GM12875 (cell line): ENCODE measurements at regions not wholly inside any gene's neighbourhood (a gene's known extent, or its start where the extent isn't known, plus 50 kb on each side); places are given as distances from the start of the nearest gene placed in this dataset.

ENCODE experiments used
- H3K4me3 ChIP-seq: one replicate; pipeline ENCODE4 v1.5.1; 2011; ENCODE audit warnings: low read depth, low read length, control low read depth
- CTCF ChIP-seq: IDR thresholded peaks from 2 replicates; pipeline ENCODE4 v1.5.1; 2011; ENCODE audit warnings: low read depth, mild to moderate bottlenecking, control low read depth, inconsistent platforms, low read length, moderate library complexity, borderline replicate concordance; ENCODE audit not compliant: insufficient read depth

DNA sequence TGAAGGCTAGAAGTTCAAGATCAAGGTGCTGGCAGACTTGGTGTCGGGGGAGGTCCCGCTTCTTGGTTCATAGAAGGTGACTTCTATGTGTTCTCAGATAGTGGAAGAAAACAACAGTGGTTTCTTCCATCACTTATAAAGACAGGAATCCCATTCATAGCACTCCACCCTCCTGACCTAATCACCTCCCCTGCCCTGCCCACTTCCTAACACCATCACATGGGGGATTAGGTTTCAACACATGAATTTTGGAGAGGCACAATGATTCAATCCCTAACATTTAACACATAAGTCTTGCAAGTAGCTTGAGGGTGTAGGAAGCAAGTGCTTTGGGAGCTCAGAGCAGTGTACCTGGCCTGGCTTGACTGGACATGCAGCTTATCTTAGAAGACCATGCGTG is 142.8 kb upstream of the TSHZ3 start:
- no peak for TF ChIP-seq CTCF
- H3K4me3 ChIP-seq: no peak overlapping the region

DNA sequence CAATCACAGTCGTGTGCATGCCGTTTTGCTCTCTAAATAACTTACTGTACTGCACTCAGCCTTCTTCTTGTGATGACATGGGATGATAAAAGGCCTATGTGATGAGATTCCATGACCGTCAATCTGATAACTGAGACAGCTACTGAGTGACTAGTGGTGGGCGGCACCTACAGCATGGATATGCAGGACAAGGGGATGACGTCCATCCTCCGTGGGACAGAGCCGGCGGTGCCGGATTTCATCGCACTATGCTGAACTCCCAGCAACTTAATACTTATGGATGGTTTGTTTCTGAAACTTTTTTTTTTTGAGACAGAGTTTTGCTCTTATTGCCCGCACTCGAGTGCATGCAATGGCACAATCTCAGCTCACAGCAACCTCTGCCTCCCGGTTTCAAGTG is 146.8 kb upstream of the TSHZ3 start:
- TF ChIP-seq CTCF: no peak
- no peak overlapping the region for H3K4me3 ChIP-seq

GRCh38 chr19:31497709-31498108 is 148.5 kb upstream of the TSHZ3 start:
- no peak for TF ChIP-seq CTCF
- no peak overlapping the region for H3K4me3 ChIP-seq

DNA sequence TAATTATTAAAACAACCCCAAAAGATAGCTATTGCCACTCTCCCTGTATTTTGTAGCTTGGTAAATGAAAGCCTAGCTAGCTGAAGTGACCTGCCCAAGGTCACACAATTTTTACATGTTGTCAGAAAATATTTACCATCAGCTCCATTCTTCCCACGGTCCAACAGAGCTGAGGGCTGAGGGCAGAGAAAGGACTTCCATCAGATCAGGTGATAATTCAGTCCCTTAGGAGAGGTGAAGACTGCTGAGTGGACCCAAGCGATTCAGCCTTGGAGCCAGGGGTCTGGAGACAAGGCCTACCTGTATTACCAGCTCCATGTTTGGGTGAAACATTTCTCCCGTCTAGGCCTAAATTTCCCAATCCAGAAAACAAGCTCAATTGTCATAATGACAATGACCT is 149.5 kb upstream of the TSHZ3 start:
- no peak for TF ChIP-seq CTCF
- H3K4me3 ChIP-seq: no peak overlapping the region

DNA sequence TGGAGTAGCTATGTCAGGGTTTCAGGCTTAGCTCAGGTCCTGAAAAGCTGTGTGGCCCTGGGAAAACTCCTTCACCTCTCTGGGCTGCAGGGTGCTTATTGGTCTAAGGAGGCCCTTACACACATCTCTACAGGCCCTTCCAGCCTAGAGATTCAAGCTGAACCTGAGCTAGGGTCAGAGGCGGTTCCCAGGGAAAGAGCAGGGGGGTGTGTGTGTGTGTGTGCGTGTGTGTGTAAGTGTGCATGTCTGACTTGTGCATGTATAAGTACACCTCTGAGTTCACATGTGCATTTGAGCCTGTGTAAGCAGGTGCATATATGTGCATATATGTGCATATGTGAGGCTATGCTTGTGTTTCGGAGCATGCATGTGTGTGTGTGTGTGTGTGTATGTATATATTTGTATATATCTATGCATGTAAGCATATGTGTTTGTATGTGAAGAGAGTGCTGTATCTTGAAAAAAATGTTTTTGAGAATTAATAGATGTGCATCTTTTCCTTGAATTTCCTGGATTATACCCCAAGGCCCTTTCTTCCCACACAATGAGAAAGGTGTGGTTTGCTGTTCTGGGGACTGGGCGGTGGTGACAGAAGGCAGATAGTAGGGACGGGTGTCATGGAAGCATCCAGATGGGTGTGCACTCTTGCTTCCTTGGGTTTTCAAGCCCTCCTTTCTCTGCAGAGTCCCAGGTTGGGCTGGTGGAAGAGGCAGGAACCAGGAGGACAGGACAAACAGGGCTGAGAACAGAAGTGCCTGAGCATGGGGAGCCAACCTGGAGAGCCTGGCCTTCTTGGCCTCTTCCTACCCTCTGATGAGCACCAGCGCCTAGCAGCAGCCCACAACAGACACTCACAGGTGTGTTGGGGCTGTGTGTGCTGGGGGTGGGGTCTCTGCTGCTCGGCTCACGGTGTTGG is 150.3 kb upstream of the TSHZ3 start:
- TF ChIP-seq CTCF: no peak
- no peak overlapping the region for H3K4me3 ChIP-seq

DNA sequence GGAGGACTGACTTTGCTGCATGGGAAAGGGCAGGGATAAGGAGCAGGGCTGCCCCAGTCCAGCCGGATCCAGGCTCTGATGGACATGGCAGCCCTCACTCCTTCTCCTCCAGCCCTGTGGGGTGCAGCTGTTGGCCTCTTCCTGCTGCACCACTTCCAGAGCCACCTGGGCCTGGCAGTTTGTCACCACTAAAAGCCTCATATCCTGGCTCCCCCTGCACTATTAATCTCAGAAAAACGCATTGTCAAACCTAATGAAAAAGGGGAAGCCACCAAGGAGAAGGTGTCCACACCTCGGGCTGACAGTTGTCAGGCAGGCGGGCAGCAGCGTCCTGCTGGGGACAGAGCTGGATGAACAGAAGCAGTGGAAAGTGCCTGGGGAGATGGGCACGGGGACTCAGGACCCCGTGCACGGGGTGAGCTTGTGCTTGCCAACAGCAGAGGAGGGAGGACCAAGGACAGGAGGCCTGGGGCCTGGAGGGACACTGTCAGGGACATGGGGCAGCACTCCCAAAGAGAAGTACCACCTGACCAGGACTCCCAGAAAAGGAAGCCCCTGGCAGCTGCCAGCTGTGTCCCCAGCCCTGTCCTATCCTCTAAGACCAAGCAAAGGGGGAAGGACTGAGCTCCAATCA is 151.1 kb upstream of the TSHZ3 start:
- no peak for TF ChIP-seq CTCF
- no peak overlapping the region for H3K4me3 ChIP-seq

DNA sequence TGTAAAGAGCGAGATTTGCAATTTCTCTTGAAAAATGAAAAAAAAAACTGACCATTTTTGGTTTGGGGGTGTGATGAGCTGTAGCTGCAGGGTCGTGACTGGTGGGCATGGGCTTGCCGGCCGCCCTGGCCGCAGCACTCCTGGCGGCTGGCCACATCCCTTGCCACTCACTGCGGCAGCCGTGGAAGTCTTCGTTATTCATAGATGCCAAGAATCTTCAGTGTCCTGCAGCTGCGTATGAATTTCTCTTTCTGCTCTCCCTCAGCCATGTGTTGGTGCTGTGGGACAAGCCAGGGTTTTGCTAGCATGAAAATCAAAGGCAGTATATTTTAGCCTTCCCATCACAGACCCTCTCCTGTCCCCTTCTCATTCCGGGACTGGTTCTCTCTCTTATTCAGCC is 151.7 kb upstream of the TSHZ3 start:
- no peak for TF ChIP-seq CTCF
- H3K4me3 ChIP-seq: no peak overlapping the region
